Activated gamma-delta T cell (primary cell): ENCODE measurements at regions not wholly inside any gene's neighbourhood (a gene's known extent, or its start where the extent isn't known, plus 50 kb on each side); places are given as distances from the start of the nearest gene placed in this dataset.

Experiments used
- DNase-seq: peaks from one replicate; lab custom pipeline; 2025; lab: John Stamatoyannopoulos, UW

DNA sequence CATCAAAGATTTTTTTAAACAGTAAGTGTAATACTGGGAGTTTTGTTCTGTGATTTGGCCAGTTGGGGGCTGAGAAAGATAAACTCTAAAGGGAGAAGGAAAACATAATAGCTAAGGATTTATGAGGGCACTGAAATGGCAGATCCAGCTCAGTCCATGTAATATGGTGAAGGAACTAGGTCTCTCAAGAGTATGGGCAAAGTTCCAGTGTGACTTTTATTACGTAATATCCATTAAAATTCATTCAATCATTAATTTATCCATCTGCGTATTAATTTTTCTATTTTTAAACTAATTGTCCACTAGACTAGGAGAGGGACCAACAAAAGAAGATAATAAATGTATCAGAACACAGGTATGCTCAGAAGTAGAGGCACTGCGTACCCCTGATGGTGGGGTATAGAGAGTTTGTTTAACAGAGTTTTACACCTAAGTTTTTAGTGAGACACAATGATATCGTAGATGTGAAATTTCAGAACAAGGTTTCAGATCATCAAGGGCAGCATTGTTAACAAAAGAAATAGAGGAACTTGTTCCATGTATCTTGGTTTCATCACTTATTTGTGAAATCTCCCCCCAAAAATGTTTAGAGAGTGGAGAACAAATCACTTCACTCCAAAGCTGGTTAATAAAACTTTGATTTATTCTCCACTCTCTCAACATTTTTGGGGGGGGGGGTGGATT is 351.1 kb downstream of the GRXCR1 start:
- DNase-seq: no peak

DNA sequence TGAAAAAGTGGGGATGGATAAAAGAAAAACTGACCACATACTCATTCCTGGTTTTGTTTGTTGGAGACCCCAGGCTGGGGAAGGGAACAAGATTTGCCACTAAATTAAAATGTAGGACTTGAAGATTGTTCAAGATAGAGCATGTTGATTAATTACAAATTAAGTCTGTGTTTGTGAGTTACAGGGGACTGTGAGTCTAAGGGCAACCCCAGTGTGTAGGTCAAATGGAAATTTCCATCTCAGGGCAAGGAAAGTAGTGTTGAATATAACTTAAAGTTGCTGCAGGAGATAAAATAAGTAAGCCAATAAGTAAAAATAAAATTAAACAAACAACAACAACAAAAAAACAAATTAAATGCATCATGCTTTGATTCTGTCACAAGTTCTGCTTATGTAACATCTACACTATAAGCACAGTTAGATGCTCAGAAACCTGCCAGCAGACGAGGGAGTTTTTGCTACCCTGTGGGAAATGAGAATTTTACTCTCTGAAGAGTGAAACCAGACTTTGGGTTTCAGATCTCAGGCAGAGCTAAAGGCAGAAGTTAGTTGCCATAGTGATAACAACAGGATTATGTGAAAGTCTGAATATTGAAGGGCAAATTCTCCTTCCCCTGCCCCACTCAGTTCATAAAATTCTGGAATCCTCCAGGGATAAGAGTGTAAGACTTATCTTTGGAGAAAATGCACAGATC is 352.3 kb downstream of the GRXCR1 start:
- DNase-seq: no peak

DNA sequence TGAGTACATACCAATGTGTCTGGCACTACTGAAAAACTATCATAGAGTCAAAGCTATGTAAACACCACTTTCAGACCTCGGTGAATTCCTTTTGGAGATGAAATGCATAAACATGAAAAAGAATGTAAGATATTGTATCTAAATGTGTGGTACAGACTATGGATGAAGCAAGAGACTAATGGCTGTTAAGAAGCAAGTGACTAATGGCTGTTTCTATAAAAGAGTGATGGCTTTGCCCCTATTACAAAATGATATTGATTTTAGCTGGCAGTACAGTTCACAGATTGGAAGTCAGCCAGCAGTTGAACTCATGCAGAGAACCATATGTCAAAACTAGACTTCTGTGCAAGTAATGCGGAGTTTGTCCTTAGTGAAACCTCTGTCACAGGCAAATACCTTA is 359.3 kb downstream of the GRXCR1 start:
- no peak for DNase-seq

DNA sequence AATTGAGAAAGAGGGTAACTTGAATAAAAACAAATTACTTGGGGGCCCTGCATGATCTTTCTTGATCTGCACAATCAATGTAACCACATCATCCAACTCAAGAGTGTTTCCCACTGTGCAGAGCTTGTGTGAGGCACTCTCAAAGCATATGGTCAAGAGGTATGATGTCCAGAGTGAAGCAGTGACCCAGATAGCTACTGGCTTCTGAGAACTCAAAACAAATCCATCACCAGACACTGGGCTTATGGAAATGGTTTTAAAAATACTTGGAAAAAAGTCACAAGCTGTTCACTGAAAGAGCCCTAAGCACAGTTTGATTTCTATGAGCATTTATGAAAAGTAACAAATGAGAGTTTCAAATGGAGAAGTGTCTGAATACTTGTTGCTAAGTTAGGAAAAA is 361.0 kb downstream of the GRXCR1 start:
- no peak for DNase-seq

DNA sequence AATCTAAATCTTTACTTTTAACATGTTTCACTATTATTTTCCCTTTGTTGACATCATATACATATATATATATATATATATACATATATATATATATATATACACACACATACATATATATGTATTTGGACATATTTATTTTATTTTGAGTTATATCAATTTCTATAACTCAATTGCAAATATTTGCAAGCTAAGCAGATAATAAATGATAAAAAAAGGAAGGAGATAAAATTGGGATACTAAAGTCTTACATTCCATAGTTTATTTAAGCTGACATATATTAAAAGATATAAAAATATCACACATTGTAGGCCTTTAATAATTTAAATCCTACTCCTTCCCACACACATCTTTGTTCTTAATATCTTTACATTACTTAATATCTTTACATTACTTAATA is 372.2 kb downstream of the GRXCR1 start:
- no peak for DNase-seq

DNA sequence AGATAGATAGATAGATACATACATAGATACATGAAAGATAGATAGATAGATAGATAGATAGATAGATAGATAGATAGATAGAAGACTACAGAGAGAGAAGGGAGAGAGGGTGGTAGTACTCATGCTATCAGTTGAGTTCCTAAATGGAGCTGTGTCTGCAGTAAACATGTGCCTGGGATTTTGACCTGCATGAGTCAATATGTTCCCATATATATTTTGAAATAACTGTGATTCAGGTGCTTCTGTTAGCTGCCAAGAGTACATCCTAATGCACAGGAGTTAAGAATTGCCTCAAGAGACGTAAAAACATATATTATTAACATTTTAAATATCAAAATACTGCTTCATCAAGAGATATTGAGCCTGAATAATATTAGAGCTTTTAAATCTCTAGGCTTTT is 379.4 kb downstream of the GRXCR1 start:
- DNase-seq: no peak

DNA sequence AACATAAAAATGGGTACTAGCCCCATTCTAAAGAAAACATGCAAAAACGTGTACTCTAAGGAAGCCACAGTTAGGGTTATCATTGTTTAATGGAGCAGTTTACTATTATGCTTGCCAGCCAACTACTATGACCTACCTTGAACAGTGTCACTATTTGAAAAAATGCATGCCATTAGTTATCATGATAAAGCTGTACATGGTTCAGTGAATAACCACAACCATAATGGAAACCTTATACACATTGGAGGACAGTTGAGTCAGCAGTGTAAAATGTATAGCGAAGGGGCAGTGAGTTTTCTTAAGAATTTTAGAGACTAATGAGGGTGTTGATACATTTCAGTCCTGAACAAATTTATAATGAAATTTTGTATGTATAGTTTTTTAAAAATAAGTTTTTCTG is 381.9 kb downstream of the GRXCR1 start:
- DNase-seq: no peak

DNA sequence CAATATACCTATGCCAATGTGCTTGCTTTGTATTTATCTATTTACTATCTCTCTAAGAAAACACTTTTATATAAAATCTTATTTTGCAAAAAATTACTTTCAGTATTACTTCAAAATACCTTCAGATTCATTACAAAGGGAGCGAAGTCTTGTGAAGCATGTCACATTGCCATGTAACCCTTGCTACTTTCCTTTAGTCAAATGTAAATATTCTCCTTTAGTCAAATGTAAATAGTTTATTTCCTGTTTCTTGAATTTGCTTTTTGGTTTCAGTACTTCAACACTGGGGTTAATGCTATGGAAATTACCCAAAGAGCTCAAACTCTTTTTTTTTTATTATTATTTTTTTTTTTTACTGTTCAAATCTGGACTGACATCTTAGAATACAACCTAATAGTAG is 383.3 kb downstream of the GRXCR1 start:
- no peak for DNase-seq

DNA sequence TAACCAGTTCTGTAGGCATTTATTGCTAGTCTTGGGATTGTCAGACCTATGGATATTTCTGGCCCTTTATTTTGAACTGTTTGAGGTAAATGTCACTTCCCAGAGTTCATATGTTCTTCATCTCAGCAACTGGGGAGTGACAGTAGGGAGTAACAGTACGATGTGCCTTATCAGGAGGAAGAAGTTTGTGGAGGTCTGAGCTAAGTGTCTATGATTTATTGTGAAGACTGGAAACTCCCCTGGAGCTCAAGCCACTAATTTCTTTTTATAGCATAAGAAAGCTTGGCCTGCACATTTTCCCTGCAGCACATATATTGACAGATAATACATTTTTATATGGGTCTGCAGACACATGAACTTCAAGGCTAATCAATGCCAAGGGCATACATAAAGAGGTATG is 383.8 kb downstream of the GRXCR1 start:
- no peak for DNase-seq

DNA sequence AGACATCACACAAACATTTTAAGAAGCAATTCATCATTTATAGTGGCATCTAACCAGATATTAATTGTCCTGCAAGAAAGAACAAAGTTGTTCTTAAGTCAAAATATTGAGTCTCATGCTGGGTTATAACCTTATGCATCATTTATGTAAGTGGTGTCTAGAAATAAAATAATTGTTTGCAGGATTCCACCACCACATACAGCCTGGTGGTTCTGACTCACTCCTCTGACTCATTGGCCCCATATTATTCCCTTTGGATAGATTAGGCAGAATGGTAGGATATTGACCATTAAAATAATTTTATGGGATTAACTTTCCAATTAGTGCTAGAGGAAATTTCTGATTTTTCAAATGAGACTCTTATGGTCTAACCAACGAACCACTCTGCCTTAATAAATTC is 384.5 kb downstream of the GRXCR1 start:
- DNase-seq: no peak

DNA sequence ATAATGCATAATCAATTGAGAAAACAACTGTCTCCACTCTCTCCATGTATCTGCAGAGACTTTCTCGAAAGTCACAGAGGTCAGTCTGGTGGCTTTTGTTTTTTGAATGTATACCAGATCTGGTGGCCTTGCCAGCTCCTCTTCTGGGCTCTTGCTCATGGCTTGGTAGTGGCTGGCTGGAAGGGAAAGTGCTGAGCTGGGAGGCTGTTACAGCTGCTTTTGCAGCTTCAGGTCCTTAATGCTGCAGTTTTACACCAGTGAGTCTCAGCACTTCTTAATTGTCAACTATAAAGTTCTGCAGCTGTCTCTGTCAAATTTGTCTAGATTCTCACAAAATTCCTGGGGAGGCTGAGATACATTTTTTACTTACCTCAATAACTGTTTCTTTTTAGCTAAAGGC is 390.0 kb downstream of the GRXCR1 start:
- DNase-seq: no peak

DNA sequence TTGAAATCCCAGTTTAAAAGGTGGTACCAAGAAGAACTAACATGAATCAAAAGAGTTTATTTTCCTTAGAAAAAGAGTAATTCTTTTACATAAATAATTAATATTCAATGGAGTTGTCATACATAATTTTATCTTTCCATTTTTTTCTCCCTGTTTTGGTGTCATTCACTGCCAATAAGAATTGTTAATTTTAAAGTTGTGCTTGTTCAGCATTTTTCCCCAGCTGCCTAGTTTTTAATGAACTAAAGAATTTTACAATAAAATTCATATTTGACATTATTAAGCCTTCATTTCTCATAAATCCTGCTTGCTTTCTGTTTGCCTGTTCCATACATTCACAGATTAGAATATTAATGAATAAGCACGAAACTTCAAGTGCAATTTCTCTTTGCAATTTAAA is 393.6 kb downstream of the GRXCR1 start:
- DNase-seq: no peak

DNA sequence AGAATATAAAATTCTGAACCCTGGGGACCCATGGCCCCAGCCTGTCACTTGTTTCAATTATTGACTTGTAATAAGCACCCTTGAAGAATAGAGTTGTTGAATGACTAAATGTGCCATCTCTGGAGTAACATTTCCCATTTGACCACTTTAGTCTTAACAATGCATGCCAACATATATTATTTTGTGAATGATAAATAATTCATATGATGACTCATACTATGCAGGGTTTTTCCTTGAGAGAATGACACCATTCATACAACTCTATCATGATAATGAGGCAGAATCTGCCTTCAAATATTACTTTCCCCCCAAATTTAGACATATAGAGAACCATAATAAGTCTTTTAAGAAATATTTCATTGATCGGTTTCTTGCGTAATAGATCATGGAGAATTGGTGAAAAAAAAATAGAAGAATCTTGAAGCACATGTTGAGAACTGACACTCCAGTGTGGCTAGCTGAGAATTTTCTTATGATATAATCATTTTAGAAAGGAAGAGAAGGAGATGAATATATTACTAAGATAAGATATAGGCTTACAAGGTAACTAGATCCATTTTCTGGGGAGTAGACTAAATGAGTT is 404.5 kb downstream of the GRXCR1 start:
- DNase-seq: no peak

DNA sequence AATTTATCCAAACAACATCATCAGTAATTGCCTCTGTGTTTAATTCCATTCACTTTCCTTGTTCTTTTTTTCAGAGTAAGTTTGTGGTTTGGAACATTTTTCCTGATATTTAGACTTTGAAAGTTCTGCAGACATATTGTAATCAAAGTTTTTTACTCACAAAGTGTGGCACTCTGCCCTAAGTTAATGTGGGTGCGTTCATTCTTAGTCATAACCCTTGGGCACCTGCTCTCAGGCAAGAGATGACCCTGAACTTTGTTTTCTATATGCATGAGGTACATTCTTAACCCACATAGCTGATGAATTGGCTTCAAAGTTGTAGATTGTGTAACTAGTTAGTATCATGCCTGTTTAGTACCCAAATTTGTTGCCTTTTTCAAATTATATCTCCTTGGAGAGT is 424.3 kb downstream of the GRXCR1 start:
- DNase-seq: no peak

DNA sequence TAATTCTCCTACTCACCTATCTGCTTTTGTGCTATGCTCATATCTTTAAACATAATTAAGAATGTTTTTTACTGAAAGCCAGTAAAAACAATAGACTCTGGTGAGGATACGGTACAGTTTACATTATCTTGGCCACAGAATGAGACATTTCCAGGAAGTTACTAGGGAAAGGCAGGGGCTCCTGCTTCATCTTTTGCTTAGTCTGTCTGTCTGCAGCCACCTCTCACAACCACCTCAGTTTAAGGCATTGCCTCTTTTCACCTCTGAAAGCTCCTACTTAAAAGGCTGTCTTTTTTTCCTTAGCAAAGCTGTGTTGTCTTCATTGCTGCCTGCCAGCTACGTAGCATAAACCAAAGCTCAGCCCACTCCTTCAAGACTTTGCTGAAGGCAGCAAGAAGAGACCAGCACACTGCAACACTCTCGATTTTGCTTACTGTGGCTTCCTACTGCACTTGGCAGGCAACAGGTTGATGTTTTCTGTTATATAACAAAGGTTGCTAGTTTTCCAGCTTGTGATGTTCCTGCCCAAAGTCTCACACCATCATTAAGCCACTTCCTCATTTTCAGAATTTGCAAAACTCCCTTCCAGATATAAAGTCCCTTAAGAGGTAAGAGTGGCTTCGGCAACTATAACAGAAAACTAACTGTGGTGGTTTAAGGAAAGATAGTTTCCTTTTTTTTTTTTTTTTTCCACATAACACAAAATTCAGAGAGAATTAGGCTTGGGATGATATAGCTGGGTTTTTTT is 432.9 kb downstream of the GRXCR1 start:
- DNase-seq: no peak

DNA sequence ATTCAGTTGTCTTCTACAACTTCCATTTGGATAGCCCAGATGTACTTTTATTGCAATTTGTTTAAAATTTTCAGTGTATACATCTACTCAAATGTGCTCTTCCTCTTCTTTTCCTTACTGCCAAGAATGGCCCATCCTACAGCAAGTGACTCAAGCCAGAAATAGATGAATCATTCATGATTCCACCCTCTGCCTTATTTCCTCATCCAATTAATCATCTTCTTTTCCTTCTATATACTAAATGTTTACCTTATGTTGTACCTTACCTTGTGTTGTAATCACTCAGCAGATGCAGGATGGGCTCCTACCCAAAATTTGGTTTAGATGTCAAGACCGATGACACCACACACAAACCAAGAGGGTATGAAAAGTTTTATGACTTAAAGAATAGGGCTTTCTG is 437.8 kb downstream of the GRXCR1 start:
- DNase-seq: no peak

DNA sequence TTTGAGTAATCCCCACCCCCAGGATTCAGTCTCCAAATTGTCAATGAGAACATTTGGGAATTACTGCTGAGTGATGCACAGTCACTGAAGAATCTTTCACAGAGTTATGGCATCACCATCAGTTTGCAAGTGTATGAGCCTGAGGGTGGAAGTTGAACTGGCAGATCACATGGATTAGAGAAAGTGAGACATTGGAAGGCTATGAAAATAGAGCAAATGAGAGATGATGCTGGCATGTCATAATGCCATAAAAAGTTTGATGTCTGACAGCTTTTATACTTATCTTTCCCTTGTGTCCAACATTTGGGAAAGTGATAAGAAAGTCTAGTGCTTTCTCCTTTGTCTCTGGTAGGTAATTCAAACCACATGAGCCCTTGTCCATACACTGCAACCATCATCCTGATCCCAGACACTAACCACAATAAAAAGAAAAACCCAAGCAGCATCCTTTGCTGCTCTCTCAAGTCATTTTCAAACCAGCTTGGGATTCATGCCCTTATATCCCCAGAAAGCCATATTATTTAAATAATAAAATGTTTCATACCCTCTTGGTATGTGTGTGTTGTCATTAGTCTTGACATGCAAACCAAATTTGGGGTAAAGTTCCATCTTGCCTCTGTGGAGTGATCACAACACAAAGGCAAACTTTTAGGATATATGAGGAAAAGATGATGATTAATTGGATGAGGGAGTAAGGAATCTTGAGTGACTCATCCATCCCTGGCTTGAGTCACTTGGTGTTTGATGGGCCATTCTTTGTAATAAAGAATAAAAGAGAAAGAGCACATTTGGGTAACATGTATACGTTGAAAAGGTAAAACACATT is 438.9 kb downstream of the GRXCR1 start:
- DNase-seq: no peak

DNA sequence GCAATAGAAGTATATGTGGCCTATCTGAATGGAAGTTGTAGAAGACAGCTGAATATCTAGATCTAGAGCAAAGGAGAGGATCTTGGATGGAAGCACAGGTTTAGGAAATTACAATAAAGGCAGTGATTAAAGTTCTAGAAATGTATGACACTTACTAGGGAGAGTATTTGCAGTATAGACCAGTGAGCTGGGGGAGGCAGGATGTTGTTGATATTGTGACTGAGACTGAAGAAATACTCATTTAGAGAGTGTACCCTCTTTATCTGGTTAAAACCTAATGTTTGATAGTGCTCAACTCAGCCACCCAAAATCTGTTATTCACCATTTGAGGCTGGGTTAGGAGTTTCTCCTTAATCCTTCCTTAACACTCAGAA is 439.5 kb downstream of the GRXCR1 start:
- no peak for DNase-seq

DNA sequence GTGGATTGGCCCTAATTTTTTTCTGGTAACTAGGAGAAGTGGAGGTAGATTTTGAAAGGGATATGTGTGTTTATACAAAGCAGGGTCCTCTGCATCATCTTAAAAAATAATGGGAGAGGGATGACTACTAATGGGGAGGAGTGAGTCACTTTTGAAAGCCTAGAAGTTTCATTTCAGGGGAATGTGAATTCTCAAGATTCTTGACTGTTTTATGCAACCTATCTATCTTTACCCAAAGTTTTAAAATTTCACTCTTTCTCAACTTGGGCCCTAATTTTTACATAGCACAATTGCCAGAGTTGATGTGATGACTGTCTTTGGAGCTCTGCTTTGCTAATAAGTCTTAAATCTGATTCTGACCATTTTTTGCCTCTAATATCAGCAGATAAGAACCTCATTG is 445.2 kb downstream of the GRXCR1 start:
- DNase-seq: no peak

DNA sequence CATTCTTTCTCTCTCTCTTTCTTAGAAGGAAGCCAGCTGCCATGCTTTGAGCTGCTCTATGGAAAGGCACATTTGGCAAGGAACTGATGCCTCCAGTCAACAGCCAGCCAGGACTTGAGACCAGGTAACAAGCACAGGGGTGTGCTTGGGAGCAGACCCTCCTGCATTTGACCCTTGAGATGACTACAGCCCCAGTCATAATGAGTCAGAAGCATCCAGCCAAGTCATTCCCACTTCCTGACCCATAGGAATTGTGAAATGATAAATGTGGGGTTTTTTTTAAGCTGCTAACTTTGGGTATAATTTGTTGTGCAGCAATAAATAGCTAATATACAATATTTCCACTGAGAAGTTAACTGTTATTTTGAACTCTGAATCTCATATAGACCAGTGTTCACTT is 446.9 kb downstream of the GRXCR1 start:
- DNase-seq: no peak

DNA sequence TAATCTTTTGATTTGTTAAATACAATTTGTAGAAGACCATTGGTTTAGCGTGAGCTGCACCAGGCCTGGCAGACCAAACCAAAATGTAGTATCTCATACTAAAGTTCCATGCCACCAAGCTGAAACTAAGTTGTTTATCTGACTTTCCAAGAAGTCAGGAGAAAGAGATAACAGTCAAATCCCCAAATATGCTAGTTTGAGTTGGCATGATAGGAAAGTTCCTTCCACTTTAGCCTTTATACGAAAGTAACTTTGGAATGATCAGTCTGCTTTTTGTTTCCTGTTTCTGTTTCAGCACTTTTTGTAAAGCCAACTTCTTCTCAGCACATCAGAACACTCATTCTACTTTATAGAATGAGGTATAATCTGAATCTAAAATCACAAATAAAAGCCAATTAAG is 449.2 kb downstream of the GRXCR1 start:
- no peak for DNase-seq

DNA sequence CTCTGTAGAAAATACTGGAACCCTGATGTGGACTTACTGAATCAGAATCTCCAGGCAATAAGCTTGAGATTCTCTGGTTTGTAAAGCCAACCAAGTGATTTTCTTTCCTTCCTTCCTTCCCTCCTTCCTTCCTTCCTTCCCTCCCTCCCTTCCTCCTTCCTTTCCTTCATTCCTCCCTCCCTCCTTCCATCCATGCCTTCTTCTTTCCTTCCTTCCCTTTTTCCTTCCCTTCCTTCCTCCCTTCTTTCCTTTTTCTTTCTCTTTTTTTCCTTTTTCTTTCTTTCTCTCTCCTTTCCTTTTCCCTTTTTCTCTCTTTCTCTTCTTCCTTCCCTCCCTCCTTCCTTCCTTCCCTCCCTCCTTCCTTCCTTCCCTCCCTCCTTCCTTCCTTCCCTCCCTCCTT is 450.8 kb downstream of the GRXCR1 start:
- DNase-seq: no peak
